GM12878 (cell line): ENCODE measurements at regions not wholly inside any gene's neighbourhood (a gene's known extent, or its start where the extent isn't known, plus 50 kb on each side); places are given as distances from the start of the nearest gene placed in this dataset.

ENCODE experiments used
- ATAC-seq: fragments of 200-7000 bp; cut with Tn5 transposase; 3 replicates; pipeline ENCODE4 v1.9.1; 2020; ENCODE audit warnings: mild to moderate bottlenecking, moderate library complexity
- BruUV-seq: library from RNA; stranded (reverse); fragments of 400-500 nt; replicated peaks from 2 replicates; lab custom pipeline; 2021; lab: Mats Ljungman, UMichigan
- CTCF ChIA-PET: fragments of 300-600 bp; sonication (Branson Sonifier 250); formaldehyde crosslinking; extraction: SDS; loops from one replicate; lab custom pipeline; 2021; ENCODE audit warnings: inconsistent platforms; lab: Yijun Ruan, JAX
- POLR2A ChIA-PET: fragments of 350-600 bp; formaldehyde crosslinking; extraction: SDS; loops from one replicate; lab custom pipeline; 2021; ENCODE audit warnings: inconsistent platforms; lab: Charles Lee
- RAD21 ChIA-PET: fragments of 300-600 bp; sonication (Branson Sonifier 250); formaldehyde crosslinking; loops from one replicate; lab custom pipeline; 2023; ENCODE audit warnings: antibody characterized with exemption; ENCODE audit not compliant: unreplicated experiment; lab: Charles Lee
- SMC1A ChIA-PET: fragments of 300-600 bp; sonication (Branson Sonifier 250); formaldehyde crosslinking; loops from one replicate; lab custom pipeline; 2023; ENCODE audit not compliant: unreplicated experiment, uncharacterized antibody; lab: Charles Lee
- DNase-seq: peaks from one replicate; pipeline ENCODE4 v3.0.0-alpha.2; 2011; ENCODE audit warnings: low read depth, low spot score
- FAIRE-seq: peaks from 3 replicates; lab custom pipeline; 2011; peaks lifted over from hg19 to GRCh38; lab: Jason Lieb, UNC
- H2AFZ ChIP-seq: 2 replicates; pipeline ENCODE4 v1.6.0; 2011; ENCODE audit warnings: low read depth, low read length, control low read depth; ENCODE audit not compliant: control insufficient read depth
- H3K27ac ChIP-seq: 2 replicates; pipeline ENCODE4 v1.5.1; 2011; ENCODE audit warnings: control low read depth; ENCODE audit not compliant: control insufficient read depth, insufficient read depth
- H3K27me3 ChIP-seq, 2 experiments: replicated peaks in 1 of 2; 2 replicates each; pipeline versions ENCODE4 v1.6.0 to v1.6.1; 2011; ENCODE audit warnings: low read length in 1 of 2; ENCODE audit not compliant: control insufficient read depth in 2 of 2, insufficient read depth in 2 of 2
- H3K36me3 ChIP-seq, 2 experiments: 2 replicates each; pipeline ENCODE4 v1.5.1; 2011; ENCODE audit warnings: low read length in 1 of 2; ENCODE audit not compliant: control insufficient read depth in 2 of 2, insufficient read depth in 2 of 2
- H3K4me1 ChIP-seq: 2 replicates; pipeline ENCODE4 v1.6.1; 2011; ENCODE audit warnings: mild to moderate bottlenecking, low read length, moderate library complexity, mixed read lengths; ENCODE audit not compliant: control insufficient read depth, insufficient read depth
- H3K4me2 ChIP-seq: 2 replicates; pipeline ENCODE4 v1.6.0; 2011; ENCODE audit warnings: control low read depth; ENCODE audit not compliant: control insufficient read depth, insufficient read depth
- H3K4me3 ChIP-seq: fragments of 200-600 bp; sonication (generic); 2 replicates; pipeline ENCODE4 v1.5.1; 2016
- H3K79me2 ChIP-seq: 2 replicates; pipeline ENCODE4 v1.6.0; 2011; ENCODE audit warnings: low read length; ENCODE audit not compliant: control insufficient read depth, insufficient read depth
- H3K9ac ChIP-seq: 2 replicates; pipeline ENCODE4 v1.8.0; 2011; ENCODE audit warnings: low read length, control low read depth, mixed read lengths; ENCODE audit not compliant: control insufficient read depth, insufficient read depth
- H3K9me3 ChIP-seq: replicated peaks from 3 replicates; pipeline ENCODE4 v1.5.1; 2011; ENCODE audit warnings: mild to moderate bottlenecking, low read length; ENCODE audit not compliant: control insufficient read depth, insufficient read depth
- H4K20me1 ChIP-seq: 2 replicates; pipeline ENCODE4 v1.6.0; 2011; ENCODE audit not compliant: control insufficient read depth, insufficient read depth
- E4F1 ChIP-seq: fragments of 450-650 bp; IDR thresholded peaks from 2 replicates; pipeline ENCODE4 v1.6.1; 2018; ENCODE audit warnings: borderline replicate concordance, mild to moderate bottlenecking; ENCODE audit not compliant: partially characterized antibody
- FOS ChIP-seq: IDR thresholded peaks from 3 replicates; pipeline ENCODE4 v1.6.1; 2011; ENCODE audit warnings: borderline replicate concordance; ENCODE audit not compliant: insufficient read length; ENCODE audit errors: extremely low read depth
- KLF5 ChIP-seq: fragments of 450-650 bp; IDR thresholded peaks from 2 replicates; pipeline ENCODE4 v1.6.1; 2014; ENCODE audit warnings: mild to moderate bottlenecking; ENCODE audit not compliant: partially characterized antibody
- NFYB ChIP-seq: IDR thresholded peaks from 2 replicates; pipeline ENCODE4 v1.6.1; 2011; ENCODE audit warnings: low read depth, mild to moderate bottlenecking, low read length, improper control_type of control experiment, moderate library complexity; ENCODE audit not compliant: insufficient read depth
- NKRF ChIP-seq: fragments of 450-650 bp; conservative IDR thresholded peaks from 2 replicates; pipeline ENCODE4 v1.6.1; 2017; ENCODE audit warnings: mild to moderate bottlenecking, moderate library complexity
- NR2C1 ChIP-seq: fragments of 450-650 bp; IDR thresholded peaks from 2 replicates; pipeline ENCODE4 v1.6.1; 2017; ENCODE audit warnings: antibody characterized with exemption, mild to moderate bottlenecking, moderate library complexity
- PAX5 ChIP-seq: IDR thresholded peaks from 2 replicates; pipeline ENCODE4 v1.6.1; 2011; ENCODE audit warnings: low read depth, low read length, borderline replicate concordance
- RFX5 ChIP-seq: IDR thresholded peaks from 2 replicates; pipeline ENCODE4 v1.6.1; 2011; ENCODE audit warnings: low read depth, low read length, improper control_type of control experiment
- SIN3A ChIP-seq: IDR thresholded peaks from 2 replicates; pipeline ENCODE4 v1.6.1; 2012; ENCODE audit warnings: low read depth, low read length, improper control_type of control experiment
- SMARCA5 ChIP-seq: fragments of 450-650 bp; IDR thresholded peaks from 2 replicates; pipeline ENCODE4 v1.6.1; 2017; ENCODE audit warnings: mild to moderate bottlenecking
- TAF1 ChIP-seq: IDR thresholded peaks from 2 replicates; pipeline ENCODE4 v1.6.1; 2011; ENCODE audit warnings: mild to moderate bottlenecking, low read depth, low read length, borderline replicate concordance
- USF2 ChIP-seq: IDR thresholded peaks from 2 replicates; pipeline ENCODE4 v1.6.1; 2011; ENCODE audit warnings: low read depth, low read length, improper control_type of control experiment, borderline replicate concordance
- ZBTB40 ChIP-seq: fragments of 450-650 bp; IDR thresholded peaks from 2 replicates; pipeline ENCODE4 v1.6.1; 2016; ENCODE audit warnings: mild to moderate bottlenecking, moderate library complexity, borderline replicate concordance
- ZNF217 ChIP-seq: fragments of 450-650 bp; IDR thresholded peaks from 2 replicates; pipeline ENCODE4 v1.6.1; 2017; ENCODE audit warnings: antibody characterized with exemption, mild to moderate bottlenecking
- WGBS: methylation state at CpG from one replicate; pipeline ENCODE4 v1.1.6; 2016; ENCODE audit warnings: low lambda C conversion rate; ENCODE audit not compliant: insufficient replicate concordance, insufficient coverage; ENCODE audit errors: missing lambda C conversion rate; 5-methylcytosine and 5-hydroxymethylcytosine counted together
- in situ Hi-C: fragments of 300-500 bp; cut with MboI; formaldehyde crosslinking; loops from 9 replicates; pipeline ENCODE4 v1.14.3; 2018; ENCODE audit warnings: mixed read lengths
- intact Hi-C: fragments of 100-400 bp; cut with micrococcal nuclease; formaldehyde crosslinking; loops from one replicate; pipeline ENCODE4 v1.14.2; 2022; ENCODE audit not compliant: unreplicated experiment

GRCh38 chr18:75639472-75639831 is 211.9 kb upstream of the SMIM21 start:
- no peak for FAIRE-seq
- no TSS peak for BruUV-seq
- TF ChIP-seq NR2C1 (no peak), SMARCA5 (no peak), USF2 (no peak), RFX5 (no peak), ZBTB40 (no peak), FOS (no peak), KLF5 (no peak), PAX5 (no peak), TAF1 (no peak), E4F1 (no peak), ZNF217 (no peak), NKRF (no peak), SIN3A (no peak), NFYB (no peak)

More at GRCh38 chr18:75639472-75639831, 211.9 kb upstream of the SMIM21 start:
- no peak overlapping the region for H3K4me2 ChIP-seq
- H2AFZ ChIP-seq, result no peak overlapping the region
- in situ Hi-C loops (no loop called here), intact Hi-C loops (no loop called here)
- no peaks in the 10 kb centered on the region for H3K4me1 ChIP-seq
- H3K27ac ChIP-seq, result no peak overlapping the region
- SMC1A ChIA-PET, result no interaction called here
- peaks cover 0 to 1% of the 10 kb centered on the region in 2 experiments; a peak in 1 of 4 replicates for H3K27me3 ChIP-seq
- RAD21 ChIA-PET, result no interaction called here
- no peak overlapping the region for H3K9ac ChIP-seq
- POLR2A ChIA-PET, result no interaction called here
- no peaks in the 10 kb centered on the region for H3K9me3 ChIP-seq
- H3K79me2 ChIP-seq, result no peaks in the 10 kb centered on the region
- no peak for DNase-seq
- no peaks in the 10 kb centered on the region for H3K36me3 ChIP-seq
- CTCF ChIA-PET, result no interaction called here
- no peak overlapping the region for H3K4me3 ChIP-seq
- WGBS, result 21% methylated on average over 8 of the region's 8 CpGs
- no peaks in the 10 kb centered on the region for H4K20me1 ChIP-seq
- no peak for ATAC-seq
